Cardiac muscle cell (in vitro differentiated cells and primary cell): ENCODE measurements at regions not wholly inside any gene's neighbourhood (a gene's known extent, or its start where the extent isn't known, plus 50 kb on each side); places are given as distances from the start of the nearest gene placed in this dataset.

ENCODE experiments used
- DNase-seq, 2 donors: peaks; one replicate each; pipeline versions ENCODE4 v3.0.0 to v3.0.0-alpha.2; 2010 to 2017; ENCODE audit warnings: low read depth in 1 of 2, low spot score in 1 of 2
- H3K27ac ChIP-seq: fragments of 200-600 bp; sonication (generic); 2 replicates; pipeline ENCODE4 v1.5.1; 2016
- H3K27me3 ChIP-seq: fragments of 200-600 bp; sonication (generic); 2 replicates; pipeline ENCODE4 v1.6.0; 2016; ENCODE audit warnings: control low read depth
- H3K36me3 ChIP-seq: fragments of 200-600 bp; sonication (generic); 2 replicates; pipeline ENCODE4 v1.5.1; 2016; ENCODE audit warnings: control low read depth
- H3K4me1 ChIP-seq: fragments of 200-600 bp; sonication (generic); 2 replicates; pipeline ENCODE4 v1.8.1; 2017; ENCODE audit warnings: low read depth, mild to moderate bottlenecking, mixed run types
- H3K4me3 ChIP-seq: fragments of 200-600 bp; sonication (generic); 2 replicates; pipeline ENCODE4 v1.5.1; 2016; ENCODE audit warnings: mild to moderate bottlenecking
- H3K9me3 ChIP-seq: fragments of 200-600 bp; sonication (generic); 2 replicates; pipeline ENCODE4 v1.5.1; 2017; ENCODE audit warnings: low read depth, mild to moderate bottlenecking, control low read depth
- TF ChIP-seq, protein P1 (sequence below): IDR thresholded peaks from 2 replicates; pipeline ENCODE4 v1.5.1; 2012; ENCODE audit warnings: low read depth, mild to moderate bottlenecking, low read length

- H3K36me3 ChIP-seq: no peaks in the 10 kb centered on the region
- no peak for DNase-seq
- H3K27ac ChIP-seq: no peak overlapping the region
- no peaks in the 10 kb centered on the region for H3K9me3 ChIP-seq
- H3K4me1 ChIP-seq: peaks cover 21% of the 10 kb centered on the region
- TF ChIP-seq, protein P1, sequence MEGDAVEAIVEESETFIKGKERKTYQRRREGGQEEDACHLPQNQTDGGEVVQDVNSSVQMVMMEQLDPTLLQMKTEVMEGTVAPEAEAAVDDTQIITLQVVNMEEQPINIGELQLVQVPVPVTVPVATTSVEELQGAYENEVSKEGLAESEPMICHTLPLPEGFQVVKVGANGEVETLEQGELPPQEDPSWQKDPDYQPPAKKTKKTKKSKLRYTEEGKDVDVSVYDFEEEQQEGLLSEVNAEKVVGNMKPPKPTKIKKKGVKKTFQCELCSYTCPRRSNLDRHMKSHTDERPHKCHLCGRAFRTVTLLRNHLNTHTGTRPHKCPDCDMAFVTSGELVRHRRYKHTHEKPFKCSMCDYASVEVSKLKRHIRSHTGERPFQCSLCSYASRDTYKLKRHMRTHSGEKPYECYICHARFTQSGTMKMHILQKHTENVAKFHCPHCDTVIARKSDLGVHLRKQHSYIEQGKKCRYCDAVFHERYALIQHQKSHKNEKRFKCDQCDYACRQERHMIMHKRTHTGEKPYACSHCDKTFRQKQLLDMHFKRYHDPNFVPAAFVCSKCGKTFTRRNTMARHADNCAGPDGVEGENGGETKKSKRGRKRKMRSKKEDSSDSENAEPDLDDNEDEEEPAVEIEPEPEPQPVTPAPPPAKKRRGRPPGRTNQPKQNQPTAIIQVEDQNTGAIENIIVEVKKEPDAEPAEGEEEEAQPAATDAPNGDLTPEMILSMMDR: no peak
- H3K4me3 ChIP-seq: no peak overlapping the region
- H3K27me3 ChIP-seq: no peaks in the 10 kb centered on the region
Measured at GRCh38 chr3:31013090-31013489, 118.6 kb upstream of the GADL1 start.

DNA sequence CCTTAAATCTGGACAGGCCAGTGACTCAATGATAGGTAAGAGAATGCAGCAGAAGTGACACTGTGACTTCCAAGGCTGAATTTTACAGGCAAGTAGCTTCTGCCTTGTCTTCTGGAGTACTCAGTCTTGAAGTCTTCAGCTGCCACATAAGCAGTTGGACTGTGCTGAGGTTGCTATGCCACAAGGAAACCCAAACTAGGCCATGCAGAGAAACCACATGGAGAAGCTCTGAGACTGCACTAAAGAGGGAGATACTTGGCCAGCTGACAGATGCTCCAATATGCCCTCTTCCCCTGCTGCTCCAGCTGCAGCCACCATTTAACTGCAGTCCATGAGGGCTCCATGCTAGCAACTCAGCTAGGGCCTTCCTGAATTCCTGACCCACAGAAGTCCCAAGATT, 119.4 kb upstream of the GADL1 start:
- Histone ChIP-seq H3K9me3 (no peaks in the 10 kb centered on the region), H3K4me3 (no peak overlapping the region), H3K4me1 (peaks cover 19% of the 10 kb centered on the region), H3K27ac (no peak overlapping the region), H3K27me3 (no peaks in the 10 kb centered on the region), H3K36me3 (no peaks in the 10 kb centered on the region)
- TF ChIP-seq, protein P1: no peak
- DNase-seq: no peak

- Histone ChIP-seq H3K4me3 (no peak overlapping the region), H3K27ac (no peak overlapping the region), H3K36me3 (no peaks in the 10 kb centered on the region), H3K9me3 (no peaks in the 10 kb centered on the region), H3K4me1 (peaks cover 13% of the 10 kb centered on the region), H3K27me3 (no peaks in the 10 kb centered on the region)
- DNase-seq: no peak
- TF ChIP-seq, protein P1: no peak
Measured at GRCh38 chr3:31014317-31015040, 120.0 kb upstream of the GADL1 start.

DNA sequence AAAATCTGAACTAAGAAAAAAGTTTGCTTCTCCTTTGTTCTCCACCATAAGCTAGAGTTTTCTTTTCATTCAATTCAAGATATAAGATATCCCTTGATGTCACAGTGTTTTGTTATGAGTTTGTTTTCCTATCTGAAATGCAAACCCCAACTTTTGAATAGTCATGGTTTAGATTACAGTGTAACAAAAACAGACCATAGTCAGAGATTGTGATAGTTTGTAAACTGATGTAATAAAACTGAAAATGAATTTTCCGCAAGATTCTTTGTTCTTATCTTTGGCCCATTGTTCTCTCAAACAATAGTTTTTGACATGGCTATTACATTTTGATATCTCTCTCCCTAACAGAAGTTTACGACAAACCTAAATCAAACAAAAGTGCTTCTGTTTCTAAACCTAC, 121.7 kb upstream of the GADL1 start:
- no peaks in the 10 kb centered on the region for H3K9me3 ChIP-seq
- H3K36me3 ChIP-seq: no peaks in the 10 kb centered on the region
- H3K27ac ChIP-seq: no peak overlapping the region
- TF ChIP-seq, protein P1: no peak
- H3K27me3 ChIP-seq: no peaks in the 10 kb centered on the region
- DNase-seq: peak in 1 of 2 donors; percentile 31
- H3K4me3 ChIP-seq: no peak overlapping the region
- H3K4me1 ChIP-seq: peaks cover 2% of the 10 kb centered on the region

DNA sequence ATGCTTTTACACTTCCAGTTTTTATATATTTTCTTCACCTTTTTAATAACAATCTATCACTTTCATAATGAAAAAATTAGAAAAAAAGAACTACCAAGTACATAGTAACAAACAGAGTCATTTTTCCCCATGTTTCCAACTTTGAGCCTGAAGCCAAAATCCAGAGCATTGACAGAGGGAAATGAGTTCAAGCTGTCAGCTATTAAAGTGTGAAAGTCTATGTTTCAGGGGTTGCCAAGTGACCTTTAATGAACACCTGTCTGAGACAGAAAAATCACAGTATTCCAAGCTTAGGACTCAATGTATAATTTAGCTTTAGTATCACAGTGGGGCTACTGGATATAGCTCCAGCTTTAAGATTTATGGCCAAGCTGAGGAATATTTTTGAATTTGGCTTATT, 128.3 kb upstream of the GADL1 start:
- TF ChIP-seq, protein P1: no peak

More for the DNA sequence above, 128.3 kb upstream of the GADL1 start:
- H3K27me3 ChIP-seq: no peaks in the 10 kb centered on the region
- no peaks in the 10 kb centered on the region for H3K9me3 ChIP-seq
- H3K4me1 ChIP-seq: peaks cover 19% of the 10 kb centered on the region
- H3K36me3 ChIP-seq: no peaks in the 10 kb centered on the region
- H3K27ac ChIP-seq: no peak overlapping the region
- no peak overlapping the region for H3K4me3 ChIP-seq
- DNase-seq: no peak
